H1 (cell line): ENCODE measurements at regions not wholly inside any gene's neighbourhood (a gene's known extent, or its start where the extent isn't known, plus 50 kb on each side); places are given as distances from the start of the nearest gene placed in this dataset.

Experiments used
- CTCF ChIA-PET: fragments of 300-600 bp; sonication (Branson Sonifier 250); formaldehyde crosslinking; loops from one replicate; lab custom pipeline; 2021; ENCODE audit not compliant: partially characterized antibody; lab: Charles Lee
- POLR2A ChIA-PET: fragments of 300-600 bp; sonication (Branson Sonifier 250); formaldehyde crosslinking; loops from one replicate; lab custom pipeline; 2021; ENCODE audit warnings: inconsistent platforms; ENCODE audit not compliant: partially characterized antibody; lab: Charles Lee
- DNase-seq, 2 experiments: peaks; one replicate each; pipeline versions ENCODE4 v3.0.0 to v3.0.0-alpha.2; 2010 to 2022; ENCODE audit warnings: low spot score in 2 of 2, low read depth in 1 of 2, mixed read lengths in 1 of 2
- FAIRE-seq: peaks from 2 replicates; lab custom pipeline; 2011; peaks lifted over from hg19 to GRCh38; lab: Jason Lieb, UNC
- H2AFZ ChIP-seq: 2 replicates; pipeline ENCODE4 v1.8.1; 2012; ENCODE audit warnings: low read length, inconsistent platforms
- H2AK5ac ChIP-seq: 2 replicates; pipeline ENCODE4 v1.6.1; 2013; ENCODE audit warnings: low read depth, low read length
- H2BK120ac ChIP-seq: replicated peaks from 2 replicates; pipeline ENCODE3; 2013; ENCODE audit warnings: low read depth, low read length, inconsistent platforms
- H2BK12ac ChIP-seq: 2 replicates; pipeline ENCODE4 v1.6.1; 2013; ENCODE audit warnings: low read depth, low read length
- H2BK15ac ChIP-seq: 2 replicates; pipeline ENCODE4 v1.6.1; 2013; ENCODE audit warnings: low read length
- H2BK20ac ChIP-seq: 2 replicates; pipeline ENCODE4 v1.6.1; 2013; ENCODE audit warnings: low read length
- H2BK5ac ChIP-seq: 2 replicates; pipeline ENCODE4 v1.6.1; 2013; ENCODE audit warnings: low read depth, low read length
- H3K14ac ChIP-seq: 2 replicates; pipeline ENCODE4 v1.6.1; 2013; ENCODE audit warnings: inconsistent platforms; ENCODE audit not compliant: insufficient read length
- H3K18ac ChIP-seq: 2 replicates; pipeline ENCODE4 v1.6.1; 2013; ENCODE audit warnings: low read length; ENCODE audit errors: extremely low read depth
- H3K23ac ChIP-seq: 2 replicates; pipeline ENCODE4 v1.6.1; 2013; ENCODE audit warnings: inconsistent platforms; ENCODE audit not compliant: insufficient read length
- H3K23me2 ChIP-seq: 2 replicates; pipeline ENCODE4 v1.6.1; 2013; ENCODE audit warnings: low read depth, low read length
- H3K27ac ChIP-seq: 2 replicates; pipeline ENCODE4 v1.6.1; 2011; ENCODE audit warnings: low read depth, low read length, inconsistent platforms
- H3K27me3 ChIP-seq, 4 experiments: replicated peaks in 1 of 4; 1 replicate in 1 of 4; 2 replicates in 3 of 4; pipeline versions ENCODE4 v1.6.1 to v1.8.1; 2011 to 2013; ENCODE audit warnings: low read length in 3 of 4, mild to moderate bottlenecking in 3 of 4, inconsistent platforms in 2 of 4, mixed read lengths in 2 of 4, moderate library complexity in 1 of 4; ENCODE audit not compliant: control insufficient read depth in 3 of 4, insufficient read depth in 3 of 4; ENCODE audit errors: extremely low read depth in 1 of 4
- H3K36me3 ChIP-seq, 4 experiments: 2 replicates each; pipeline versions ENCODE4 v1.6.1 to v1.8.1; 2011 to 2013; ENCODE audit warnings: mild to moderate bottlenecking in 4 of 4, low read length in 3 of 4, moderate library complexity in 2 of 4, control low read depth in 1 of 4, inconsistent platforms in 1 of 4; ENCODE audit not compliant: insufficient read depth in 4 of 4, control insufficient read depth in 2 of 4
- H3K4ac ChIP-seq: replicated peaks from 2 replicates; pipeline ENCODE3; 2013; ENCODE audit warnings: low read length, low read depth, mixed read lengths, inconsistent platforms; ENCODE audit not compliant: insufficient read length
- H3K4me1 ChIP-seq, 4 experiments: replicated peaks in 1 of 4; 1 replicate in 1 of 4; 2 replicates in 3 of 4; pipeline versions ENCODE4 v1.6.1 to v1.8.1; 2011 to 2013; ENCODE audit warnings: low read length in 3 of 4, inconsistent platforms in 2 of 4, mixed read lengths in 1 of 4; ENCODE audit not compliant: insufficient read depth in 4 of 4, control insufficient read depth in 3 of 4
- H3K4me2 ChIP-seq, 2 experiments: 2 replicates each; pipeline versions ENCODE4 v1.6.1 to v1.8.1; 2011 to 2013; ENCODE audit warnings: low read depth in 2 of 2, low read length in 2 of 2, control low read depth in 1 of 2, inconsistent platforms in 1 of 2, mild to moderate bottlenecking in 1 of 2; ENCODE audit not compliant: insufficient read depth in 1 of 2
- H3K4me3 ChIP-seq, 4 experiments: fragments of 200-600, 300-600 bp in 1 of 4; sonication (generic), shearing (Covaris generic), sonication (Bioruptor Twin) in 1 of 4; 2 replicates each; pipeline versions ENCODE4 v1.5.1 to v1.8.1; 2011 to 2016; ENCODE audit warnings: low read length in 4 of 4, low read depth in 3 of 4, control low read depth in 2 of 4, inconsistent platforms in 2 of 4, mild to moderate bottlenecking in 2 of 4, mixed read lengths in 1 of 4, moderate library complexity in 1 of 4; ENCODE audit not compliant: insufficient read depth in 2 of 4; ENCODE audit errors: extremely low read depth in 1 of 4
- H3K56ac ChIP-seq: replicated peaks from 2 replicates; pipeline ENCODE3; 2013; ENCODE audit warnings: low read depth, mild to moderate bottlenecking, mixed read lengths, low read length, inconsistent platforms; ENCODE audit not compliant: insufficient read length
- H3K79me1 ChIP-seq: 2 replicates; pipeline ENCODE4 v1.6.1; 2013; ENCODE audit warnings: low read depth, low read length, control low read depth
- H3K79me2 ChIP-seq, 2 experiments: 2 replicates each; pipeline versions ENCODE4 v1.6.1 to v1.8.1; 2012 to 2013; ENCODE audit warnings: low read length in 2 of 2, mild to moderate bottlenecking in 2 of 2, inconsistent platforms in 1 of 2; ENCODE audit not compliant: insufficient read depth in 2 of 2, control insufficient read depth in 1 of 2
- H3K9ac ChIP-seq, 4 experiments: replicated peaks in 1 of 4; 1 replicate in 1 of 4; 2 replicates in 3 of 4; pipeline versions ENCODE4 v1.6.1 to v1.8.1; 2011 to 2013; ENCODE audit warnings: low read depth in 3 of 4, low read length in 3 of 4, control low read depth in 2 of 4, mild to moderate bottlenecking in 2 of 4, moderate library complexity in 2 of 4, inconsistent platforms in 1 of 4; ENCODE audit errors: extremely low read depth in 1 of 4
- H3K9me3 ChIP-seq, 2 experiments: 2 replicates each; pipeline versions ENCODE4 v1.6.1 to v1.8.1; 2012 to 2013; ENCODE audit warnings: mild to moderate bottlenecking in 2 of 2, moderate library complexity in 2 of 2, control low read depth in 1 of 2, inconsistent platforms in 1 of 2, low read depth in 1 of 2, low read length in 1 of 2, mixed read lengths in 1 of 2; ENCODE audit not compliant: insufficient read depth in 2 of 2
- H4K20me1 ChIP-seq, 2 experiments: replicated peaks in 1 of 2; 2 replicates each; pipeline versions ENCODE3 to v1.8.1; 2011 to 2013; ENCODE audit warnings: inconsistent platforms in 2 of 2, low read length in 2 of 2, mild to moderate bottlenecking in 1 of 2; ENCODE audit not compliant: insufficient read depth in 2 of 2, control insufficient read depth in 1 of 2
- H4K5ac ChIP-seq: 2 replicates; pipeline ENCODE4 v1.6.1; 2013; ENCODE audit warnings: low read length, low read depth, mixed read lengths, inconsistent platforms; ENCODE audit not compliant: insufficient read length
- H4K8ac ChIP-seq: 2 replicates; pipeline ENCODE4 v1.8.0; 2013; ENCODE audit warnings: mild to moderate bottlenecking, moderate library complexity, low read length, inconsistent platforms; ENCODE audit not compliant: insufficient read depth; ENCODE audit errors: extremely low read depth
- H4K91ac ChIP-seq: replicated peaks from 2 replicates; pipeline ENCODE3; 2013; ENCODE audit warnings: low read length, mixed read lengths, inconsistent platforms; ENCODE audit not compliant: insufficient read length
- BACH1 ChIP-seq: IDR thresholded peaks from 2 replicates; pipeline ENCODE4 v1.6.1; 2012; ENCODE audit warnings: low read length, improper control_type of control experiment
- FOSL1 ChIP-seq: IDR thresholded peaks from 2 replicates; pipeline ENCODE4 v1.6.1; 2011; ENCODE audit warnings: mild to moderate bottlenecking, low read depth, low read length, moderate library complexity; ENCODE audit not compliant: insufficient read depth
- GABPA ChIP-seq: IDR thresholded peaks from 2 replicates; pipeline ENCODE4 v1.6.1; 2011; ENCODE audit warnings: mild to moderate bottlenecking, low read length, moderate library complexity, borderline replicate concordance; ENCODE audit not compliant: insufficient read depth
- GTF2F1 ChIP-seq: IDR thresholded peaks from 2 replicates; pipeline ENCODE4 v1.6.1; 2012; ENCODE audit warnings: low read depth, low read length, improper control_type of control experiment, borderline replicate concordance
- KDM1A ChIP-seq: fragments of 200-600, 300-600 bp; sonication (generic); IDR thresholded peaks from 2 replicates; pipeline ENCODE4 v1.7.1; 2016; ENCODE audit warnings: mild to moderate bottlenecking, low read length, borderline replicate concordance
- NRF1 ChIP-seq: IDR thresholded peaks from 2 replicates; pipeline ENCODE4 v1.6.1; 2011; ENCODE audit warnings: mild to moderate bottlenecking, low read depth, low read length, improper control_type of control experiment
- RXRA ChIP-seq: IDR thresholded peaks from 2 replicates; pipeline ENCODE4 v1.6.1; 2011; ENCODE audit warnings: low read depth, mild to moderate bottlenecking, low read length, moderate library complexity; ENCODE audit not compliant: insufficient read depth
- SP4 ChIP-seq: IDR thresholded peaks from 2 replicates; pipeline ENCODE4 v1.6.1; 2012; ENCODE audit warnings: low read length, inconsistent platforms
- SRF ChIP-seq: IDR thresholded peaks from 2 replicates; pipeline ENCODE4 v1.6.1; 2011; ENCODE audit warnings: mild to moderate bottlenecking, low read depth, low read length, moderate library complexity
- TCF12 ChIP-seq: IDR thresholded peaks from 2 replicates; pipeline ENCODE4 v1.6.1; 2011; ENCODE audit warnings: low read depth, mild to moderate bottlenecking, low read length
- TF ChIP-seq, protein P1 (sequence below), 3 experiments: IDR thresholded peaks; 1 replicate in 2 of 3; 2 replicates in 1 of 3; pipeline versions ENCODE4 v1.5.1 to v1.6.1; 2011; ENCODE audit warnings: low read length in 3 of 3, mild to moderate bottlenecking in 3 of 3, inconsistent platforms in 2 of 3, low read depth in 1 of 3, moderate library complexity in 1 of 3; ENCODE audit not compliant: insufficient read depth in 1 of 3; ENCODE audit errors: control extremely low read depth in 1 of 3

- TF ChIP-seq BACH1, result no peak
- TF ChIP-seq, all 59 proteins: peak for 0
Measured at GRCh38 chr16:62642677-62643076, 606.4 kb upstream of the CDH8 start (continued).

DNA sequence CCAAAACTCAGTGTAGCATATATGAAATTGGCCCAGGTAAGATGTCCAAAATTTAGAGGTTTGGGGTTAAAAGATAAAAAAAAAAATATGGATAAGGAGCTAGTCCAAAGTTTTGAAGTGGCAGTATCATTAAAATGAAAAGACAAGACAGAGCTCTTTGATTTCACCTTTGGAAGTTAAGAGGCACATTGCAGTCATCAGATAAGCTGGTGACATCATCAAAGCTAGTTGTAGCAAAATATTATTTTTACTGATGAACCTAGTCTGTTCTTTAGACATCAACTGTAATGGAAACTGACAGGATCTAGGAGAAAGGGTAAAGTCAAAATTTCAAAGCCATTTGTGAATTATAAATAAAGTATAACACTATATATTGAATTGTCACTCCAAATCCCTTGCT, 603.7 kb upstream of the CDH8 start:
- Histone ChIP-seq H2AK5ac (no peak overlapping the region), H3K79me1 (no peaks in the 10 kb centered on the region), H3K9me3 (no peaks in the 10 kb centered on the region), H3K4me2 (no peak overlapping the region), H2BK12ac (no peak overlapping the region), H3K14ac (no peak overlapping the region), H2BK20ac (no peak overlapping the region), H3K23ac (no peak overlapping the region), H3K27ac (no peak overlapping the region), H4K20me1 (no peaks in the 10 kb centered on the region), H3K36me3 (no peaks in the 10 kb centered on the region), H3K56ac (no peak overlapping the region), H3K23me2 (no peaks in the 10 kb centered on the region), H4K91ac (no peak overlapping the region), H3K79me2 (no peaks in the 10 kb centered on the region), H2BK120ac (no peak overlapping the region), H2BK5ac (no peak overlapping the region), H3K4me1 (no peaks in the 10 kb centered on the region), H4K8ac (no peak overlapping the region), H2BK15ac (no peak overlapping the region), H2AFZ (no peak overlapping the region; the same call in 1 of the 2 replicates), H3K9ac (no peak overlapping the region), H3K18ac (no peak overlapping the region), H3K4me3 (no peak overlapping the region), H4K5ac (no peak overlapping the region), H3K4ac (no peak overlapping the region), H3K27me3 (no peaks in the 10 kb centered on the region)
- DNase-seq (no peak), FAIRE-seq (no peak)
- CTCF ChIA-PET, result interaction anchor here (0.6 kb wide), 1 partner anchor 75 kb away, joined by 3 read pairs; no protein-coding TSS in a partner anchor
- POLR2A ChIA-PET, result no interaction called here
- TF ChIP-seq KDM1A (no peak), TCF12 (no peak), SRF (no peak), FOSL1 (no peak), GTF2F1 (no peak), BACH1 (no peak), SP4 (no peak), RXRA (no peak), GABPA (no peak), NRF1 (no peak)
- TF ChIP-seq, protein P1, sequence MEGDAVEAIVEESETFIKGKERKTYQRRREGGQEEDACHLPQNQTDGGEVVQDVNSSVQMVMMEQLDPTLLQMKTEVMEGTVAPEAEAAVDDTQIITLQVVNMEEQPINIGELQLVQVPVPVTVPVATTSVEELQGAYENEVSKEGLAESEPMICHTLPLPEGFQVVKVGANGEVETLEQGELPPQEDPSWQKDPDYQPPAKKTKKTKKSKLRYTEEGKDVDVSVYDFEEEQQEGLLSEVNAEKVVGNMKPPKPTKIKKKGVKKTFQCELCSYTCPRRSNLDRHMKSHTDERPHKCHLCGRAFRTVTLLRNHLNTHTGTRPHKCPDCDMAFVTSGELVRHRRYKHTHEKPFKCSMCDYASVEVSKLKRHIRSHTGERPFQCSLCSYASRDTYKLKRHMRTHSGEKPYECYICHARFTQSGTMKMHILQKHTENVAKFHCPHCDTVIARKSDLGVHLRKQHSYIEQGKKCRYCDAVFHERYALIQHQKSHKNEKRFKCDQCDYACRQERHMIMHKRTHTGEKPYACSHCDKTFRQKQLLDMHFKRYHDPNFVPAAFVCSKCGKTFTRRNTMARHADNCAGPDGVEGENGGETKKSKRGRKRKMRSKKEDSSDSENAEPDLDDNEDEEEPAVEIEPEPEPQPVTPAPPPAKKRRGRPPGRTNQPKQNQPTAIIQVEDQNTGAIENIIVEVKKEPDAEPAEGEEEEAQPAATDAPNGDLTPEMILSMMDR (IDR thresholded peaks at IDR 0.05; ENCODE audit: control extremely low read depth in 1 of 3, insufficient read depth in 1 of 3, low read depth in 1 of 3, low read length in 3 of 3), result no peak
